Fibroblast of peridontal ligament (primary cell): ENCODE measurements at regions not wholly inside any gene's neighbourhood (a gene's known extent, or its start where the extent isn't known, plus 50 kb on each side); places are given as distances from the start of the nearest gene placed in this dataset.
"Not testable (repeated sequence)": the region's sequence is repeated elsewhere in the genome, so short reads cannot be mapped to it uniquely, and the experiment has no call there.

ENCODE experiments used
- DNase-seq: peaks from one replicate; pipeline ENCODE4 v3.0.0-alpha.2; 2010; ENCODE audit errors: extremely low read depth

GRCh38 chr17:30731210-30732132, 93.0 kb downstream of the CRLF3 start:
- peak; percentile 52 for DNase-seq

- not testable (repeated sequence) for DNase-seq
Measured at GRCh38 chr17:30730837-30731209, 93.7 kb downstream of the CRLF3 start.

DNA sequence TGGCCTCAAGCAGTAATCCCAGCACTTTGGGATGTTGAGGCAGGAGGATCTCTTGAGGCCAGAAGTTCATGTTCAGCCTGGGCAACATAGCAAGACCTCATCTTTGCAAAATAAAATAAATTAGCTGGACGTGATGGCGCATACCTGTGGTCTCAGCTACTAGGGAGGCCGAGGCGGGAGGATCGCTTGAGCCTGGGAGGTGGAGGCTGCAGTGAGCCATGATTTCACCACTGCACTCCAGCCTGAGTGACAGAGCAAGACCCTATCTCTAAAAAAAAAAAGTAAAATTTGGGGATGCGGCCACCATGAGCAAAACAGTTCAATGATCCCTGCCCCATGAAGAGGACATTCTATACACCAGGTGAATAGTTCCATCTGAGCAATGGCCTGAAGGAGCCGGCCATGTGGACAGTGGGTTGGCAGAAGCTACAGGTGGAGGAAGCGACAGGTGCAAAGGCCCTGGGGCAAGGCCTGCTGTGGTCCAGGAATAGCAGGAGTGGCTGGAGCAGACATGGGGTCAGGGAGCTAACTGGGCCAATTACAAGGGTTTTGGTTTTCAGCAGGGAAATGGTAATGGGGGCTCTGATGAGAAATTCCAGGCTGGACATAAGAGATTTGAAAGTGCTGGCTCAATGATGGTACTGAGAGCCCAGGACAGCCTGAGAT, 94.2 kb downstream of the CRLF3 start:
- DNase-seq = not testable (repeated sequence)

GRCh38 chr17:30729471-30730170, 94.9 kb downstream of the CRLF3 start:
- DNase-seq = not testable (repeated sequence)

GRCh38 chr17:30727517-30727916, 97.0 kb downstream of the CRLF3 start:
- DNase-seq = not testable (repeated sequence)

DNA sequence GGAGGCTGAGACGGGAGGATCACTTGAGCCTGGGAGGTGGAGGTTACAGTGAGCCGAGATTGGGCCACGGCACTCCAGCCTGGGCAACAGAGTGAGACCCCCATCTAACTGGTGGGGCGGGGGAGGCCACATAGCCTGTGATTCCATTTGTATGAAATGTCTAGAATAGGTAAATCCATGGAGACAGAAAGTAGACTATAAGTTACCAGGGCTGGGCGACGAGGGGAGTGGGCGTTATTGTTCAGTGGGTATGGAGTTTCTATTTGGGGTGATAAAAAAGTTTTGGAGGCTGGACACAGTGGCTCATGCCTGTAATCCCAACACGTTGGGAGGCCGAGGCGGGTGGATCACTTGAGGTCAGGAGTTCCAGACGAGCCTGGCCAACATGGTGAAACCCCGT, 97.8 kb downstream of the CRLF3 start:
- DNase-seq = not testable (repeated sequence)

DNA sequence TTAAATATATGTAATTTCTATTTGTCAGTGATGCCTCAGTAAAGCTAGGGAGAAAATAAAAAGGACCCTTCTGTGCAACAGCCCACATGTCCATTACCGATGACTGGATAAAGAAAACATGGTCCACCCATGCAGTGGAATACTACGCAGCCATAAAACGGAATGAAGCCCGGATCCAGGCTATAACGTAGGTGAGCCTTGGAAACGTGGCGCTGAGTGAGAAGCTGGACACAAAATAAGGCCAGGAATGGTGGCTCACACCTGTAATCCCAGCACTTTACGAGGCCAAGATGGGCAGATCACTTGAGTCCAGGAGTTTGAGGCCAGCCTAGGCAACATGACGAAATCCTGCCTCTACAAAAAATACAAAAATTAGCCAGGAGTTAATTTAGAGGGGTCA, 98.2 kb downstream of the CRLF3 start:
- not testable (repeated sequence) for DNase-seq

DNA sequence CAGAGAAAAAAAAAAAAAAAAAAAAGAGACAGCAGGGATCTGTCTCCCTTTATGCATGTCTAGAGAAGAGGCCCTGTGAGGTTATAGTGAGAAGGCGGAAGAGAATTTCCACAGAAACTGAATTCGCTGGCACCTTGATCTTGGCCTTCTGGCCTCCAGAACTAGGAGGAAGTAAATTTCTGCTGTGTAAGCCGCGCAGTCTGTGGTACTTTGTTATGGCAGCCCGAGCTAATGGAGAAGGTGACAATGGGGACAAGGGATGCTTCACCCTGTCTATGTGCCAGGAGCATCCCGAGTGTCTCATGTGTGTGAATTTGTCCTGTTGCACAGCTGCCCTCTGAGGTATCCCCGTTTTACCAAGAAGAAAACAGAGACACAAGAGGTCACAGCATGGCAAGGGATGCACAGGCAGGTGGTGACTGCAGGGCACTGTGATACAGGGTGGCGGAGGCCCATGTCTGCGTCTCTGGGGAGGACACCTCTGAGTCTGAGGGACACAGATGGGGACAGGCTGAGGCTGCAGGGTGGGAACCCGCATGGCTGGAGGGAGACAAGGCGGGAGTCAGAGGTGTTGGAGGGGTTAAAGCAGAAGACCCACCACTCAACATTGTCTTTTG, 100.3 kb downstream of the CRLF3 start:
- not testable (repeated sequence) for DNase-seq

- not testable (repeated sequence) for DNase-seq
Measured at GRCh38 chr17:30722114-30722780, 102.2 kb downstream of the CRLF3 start.

DNA sequence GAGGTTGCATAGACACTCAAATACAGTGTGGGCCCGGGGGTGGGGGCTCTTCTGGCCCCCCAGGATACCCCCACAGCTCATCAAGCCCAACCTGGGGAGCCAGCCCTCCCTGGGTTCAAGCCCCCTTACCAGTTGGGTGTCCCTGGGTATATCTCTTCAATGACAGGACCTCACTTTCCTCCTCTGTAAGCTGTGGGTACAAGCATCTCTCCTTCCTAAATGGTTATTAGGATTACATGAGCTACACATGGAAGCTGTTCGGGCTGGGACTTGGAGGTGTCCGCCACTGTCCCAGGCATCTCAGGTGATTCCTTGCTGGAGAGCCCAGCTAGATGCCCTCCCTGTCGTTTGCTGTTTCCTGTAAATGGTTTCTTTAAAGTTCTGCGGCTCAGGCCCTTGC, 103.5 kb downstream of the CRLF3 start:
- not testable (repeated sequence) for DNase-seq

GRCh38 chr17:30720013-30720471, 104.5 kb downstream of the CRLF3 start:
- no peak for DNase-seq

DNA sequence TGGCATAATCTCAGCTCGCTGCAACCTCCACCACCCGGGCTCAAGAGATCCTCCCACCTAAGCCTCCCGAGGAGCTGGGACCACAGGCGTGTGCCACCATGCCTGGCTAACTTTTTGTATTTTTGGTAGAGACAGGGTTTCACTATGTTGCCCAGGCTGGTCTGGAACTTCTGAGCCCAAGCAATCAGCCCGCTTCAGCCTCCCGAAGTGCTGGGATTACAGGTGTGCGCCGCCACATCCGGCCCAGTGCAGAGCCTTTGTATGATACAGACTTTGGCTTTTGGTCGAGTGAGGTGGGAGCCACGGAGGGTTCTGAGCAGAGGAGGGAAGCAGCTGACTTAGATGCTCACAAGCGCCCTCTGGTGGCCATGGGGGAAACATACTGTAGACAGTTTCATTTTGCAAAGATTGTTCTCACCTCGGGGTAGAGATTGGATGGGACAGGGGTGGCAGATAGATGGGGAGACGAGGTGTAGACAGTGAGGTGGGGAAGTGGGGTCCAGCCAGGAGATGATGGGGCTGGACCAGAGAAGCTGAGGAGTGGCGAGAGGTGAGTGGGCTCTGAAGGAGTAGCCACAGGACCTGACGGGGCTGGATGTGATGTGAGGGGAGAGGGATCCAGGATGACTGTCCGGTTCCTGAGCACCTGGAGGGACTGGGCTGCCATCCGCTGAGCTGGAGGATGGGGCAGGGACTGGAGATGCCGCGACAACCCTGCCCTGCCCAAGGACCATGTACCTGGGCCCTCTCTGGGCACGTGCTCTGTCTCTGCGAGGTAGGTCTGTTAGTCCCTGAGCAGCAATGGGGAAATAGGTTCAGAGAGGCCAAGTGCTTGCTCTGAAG, 105.1 kb downstream of the CRLF3 start:
- peak; percentile 56 for DNase-seq

DNA sequence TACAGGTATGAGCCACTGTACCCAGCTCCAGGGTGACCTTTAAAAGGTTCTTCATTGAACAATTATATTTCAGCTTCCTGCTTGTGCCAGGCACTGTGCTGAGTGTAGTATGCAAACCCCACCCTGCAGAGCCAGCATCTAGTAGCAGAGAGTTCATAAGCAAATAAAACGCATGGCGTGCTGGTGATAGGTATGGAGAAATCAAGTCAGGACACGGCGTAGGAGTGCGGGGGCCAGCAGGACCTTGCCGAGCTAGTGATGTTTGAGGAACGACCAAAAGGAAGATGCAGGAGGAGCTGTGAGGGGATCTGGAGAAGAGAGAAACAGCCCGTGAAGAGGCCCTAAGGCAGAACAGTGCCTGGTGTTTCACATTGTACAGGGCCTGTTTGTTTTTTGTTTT, 105.8 kb downstream of the CRLF3 start:
- not testable (repeated sequence) for DNase-seq

DNA sequence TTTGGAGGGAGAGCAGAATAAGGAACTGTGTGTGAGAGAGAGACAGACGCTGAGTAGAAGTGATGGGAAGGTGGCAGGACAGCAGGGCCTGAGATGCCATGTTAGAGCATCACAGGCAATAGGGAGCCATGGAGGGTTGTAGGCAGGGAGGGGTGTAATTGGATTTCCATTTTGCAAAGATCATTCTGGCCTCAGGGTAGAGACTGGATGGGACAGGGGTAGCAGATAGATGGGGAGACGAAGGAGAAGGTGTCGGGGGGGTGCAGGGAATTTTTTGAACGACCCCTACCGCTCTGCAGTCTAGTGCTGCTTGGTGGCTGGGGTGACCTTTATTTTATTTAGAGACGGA, 106.4 kb downstream of the CRLF3 start:
- DNase-seq = not testable (repeated sequence)

DNA sequence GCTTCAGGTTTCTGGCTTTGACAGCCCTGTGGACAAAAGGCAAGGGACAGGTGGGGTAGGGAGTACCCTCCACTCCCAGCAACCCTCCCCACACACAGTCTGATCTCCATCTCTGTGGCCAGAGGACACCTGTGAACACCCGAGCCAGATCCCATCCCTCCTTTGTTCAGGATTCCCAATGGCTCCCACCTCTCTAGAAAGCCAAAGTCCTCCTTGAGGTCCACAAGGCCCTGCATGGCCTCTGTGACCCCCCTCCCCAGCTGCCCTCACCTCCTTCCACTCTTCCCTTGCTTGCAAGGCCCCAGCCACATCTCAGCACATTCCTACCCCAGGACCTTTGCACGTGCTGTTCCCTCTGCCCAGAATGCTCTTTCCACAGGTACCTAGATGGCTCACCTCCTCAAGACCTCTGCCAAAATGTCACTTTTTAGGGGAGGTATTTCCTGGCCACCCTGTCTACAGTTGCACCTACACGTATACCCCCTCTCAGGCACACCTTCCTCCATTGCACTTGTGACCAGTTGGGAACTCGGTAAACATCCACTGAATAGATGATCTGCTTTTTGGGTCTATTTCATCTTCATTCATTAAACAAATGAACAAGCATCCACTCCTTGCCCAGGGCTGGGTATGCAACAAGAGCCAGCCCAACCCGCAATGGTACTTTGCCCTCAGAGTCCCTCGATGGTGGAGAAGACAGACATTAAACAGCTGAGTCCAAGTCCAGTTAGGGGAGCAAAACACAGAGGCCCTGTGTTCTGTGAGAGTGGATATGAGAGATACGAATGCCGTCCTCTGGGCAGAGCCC, 107.0 kb downstream of the CRLF3 start:
- DNase-seq = no peak

- DNase-seq = peak; percentile 41
Measured at GRCh38 chr17:30716461-30717290, 107.8 kb downstream of the CRLF3 start.

DNA sequence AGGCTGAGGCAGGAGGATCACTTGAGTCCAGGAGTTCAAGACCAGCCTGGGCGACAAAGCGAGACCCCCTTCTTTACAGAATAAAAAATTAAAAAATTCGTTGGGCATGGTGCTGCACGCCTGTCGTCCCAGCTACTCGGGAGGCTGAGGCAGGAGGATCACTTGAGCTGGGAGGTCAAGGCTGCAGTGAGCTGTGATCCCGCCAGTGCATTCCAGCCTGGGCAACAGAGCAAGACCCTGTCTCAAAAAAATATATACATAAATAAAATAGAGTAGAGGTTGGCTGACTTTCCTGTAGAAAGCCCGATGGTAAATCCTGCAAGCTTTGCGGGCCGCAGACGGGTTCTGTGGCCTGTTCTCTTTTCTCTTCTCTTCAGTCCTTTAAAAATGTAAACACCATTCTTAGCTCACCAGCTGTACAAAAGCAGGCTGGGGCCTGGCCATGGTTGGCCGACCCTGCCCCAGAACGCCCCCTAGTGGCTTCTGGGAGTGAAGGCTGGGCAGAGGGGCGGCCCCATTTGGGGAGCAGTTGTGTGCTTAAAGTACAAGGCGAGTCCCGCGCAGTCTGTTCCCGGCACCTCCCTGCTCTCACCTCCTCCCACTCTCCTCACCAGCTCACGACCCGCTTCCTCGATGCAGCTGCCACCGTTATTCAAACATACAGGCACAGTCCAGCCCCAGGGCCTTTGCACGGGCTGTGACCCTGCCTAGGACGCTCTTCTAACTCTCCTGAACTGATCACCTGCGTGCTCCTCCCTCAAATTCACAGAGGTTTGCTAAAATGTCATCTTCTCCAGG, 109.5 kb downstream of the CRLF3 start:
- peak; percentile 52 for DNase-seq

DNA sequence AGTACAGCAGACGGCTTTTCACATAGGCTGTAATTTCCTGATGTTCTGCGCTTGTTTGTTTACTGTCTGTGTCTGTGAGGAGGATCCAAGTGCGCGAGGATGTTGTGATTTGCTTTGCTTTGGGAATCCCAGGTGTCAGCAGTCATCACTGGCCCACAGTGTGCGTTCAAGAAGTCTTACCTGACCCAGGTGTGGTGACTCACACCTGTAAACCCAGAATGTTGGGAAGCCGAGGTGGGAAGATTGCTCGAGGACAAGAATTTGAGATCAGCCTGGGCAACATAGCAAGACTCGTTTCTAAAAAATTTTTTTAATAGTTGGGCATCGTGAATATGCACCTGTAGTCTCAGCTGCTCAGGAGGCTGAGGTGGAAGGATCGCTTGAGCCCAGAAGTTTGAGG, 110.7 kb downstream of the CRLF3 start:
- not testable (repeated sequence) for DNase-seq
